ENCODE measurements at regions not wholly inside any gene's neighbourhood (a gene's known extent, or its start where the extent isn't known, plus 50 kb on each side); places are given as distances from the start of the nearest gene placed in this dataset.
A peak's percentile ranks its signal among the peaks of the same experiment; 100 is the strongest.
"Not testable (repeated sequence)": the region's sequence is repeated elsewhere in the genome, so short reads cannot be mapped to it uniquely, and the experiment has no call there.

GRCh38 chr12:59517522-59517921, 78.3 kb upstream of the SLC16A7 start:
- no peak for DNase-seq (ENCODE audit: low spot score)

GRCh38 chr12:59500915-59501314, 94.9 kb upstream of the SLC16A7 start:
- no peak for DNase-seq (ENCODE audit: low spot score)

- DNase-seq (ENCODE audit: low spot score) = no peak
These were observed 95.5 kb upstream of the SLC16A7 start for GRCh38 chr12:59500335-59500734.

GRCh38 chr12:59499774-59500173, 96.1 kb upstream of the SLC16A7 start:
- DNase-seq (ENCODE audit: low spot score) = no peak

- no peak for DNase-seq (ENCODE audit: low spot score)
These were observed 101.2 kb upstream of the SLC16A7 start for GRCh38 chr12:59494617-59495016.

- no peak for DNase-seq (ENCODE audit: low spot score)
These were observed 104.0 kb upstream of the SLC16A7 start for GRCh38 chr12:59491877-59492276.

GRCh38 chr12:59486827-59487226, 109.0 kb upstream of the SLC16A7 start:
- no peak for DNase-seq (ENCODE audit: low spot score)

- no peak for DNase-seq (ENCODE audit: low spot score)
These were observed 111.3 kb upstream of the SLC16A7 start for GRCh38 chr12:59484575-59484974.

- not testable (repeated sequence) for DNase-seq (ENCODE audit: low spot score)
These were observed 121.6 kb upstream of the SLC16A7 start for GRCh38 chr12:59474236-59474635.

- no peak for DNase-seq (ENCODE audit: low spot score)
These were observed 123.6 kb upstream of the SLC16A7 start for GRCh38 chr12:59472273-59472672.

GRCh38 chr12:59459966-59460660, 135.7 kb upstream of the SLC16A7 start:
- peak; percentile 0 for DNase-seq (ENCODE audit: low spot score)

GRCh38 chr12:59453475-59453874, 142.4 kb upstream of the SLC16A7 start:
- no peak for DNase-seq (ENCODE audit: low spot score)

- DNase-seq (ENCODE audit: low spot score) = peak; percentile 6
These were observed 143.1 kb upstream of the SLC16A7 start for GRCh38 chr12:59452746-59453145.

GRCh38 chr12:59452259-59452658, 143.6 kb upstream of the SLC16A7 start:
- DNase-seq (ENCODE audit: low spot score) = peak; percentile 26

- DNase-seq (ENCODE audit: low spot score) = no peak
These were observed 149.7 kb upstream of the SLC16A7 start for GRCh38 chr12:59446116-59446515.

GRCh38 chr12:59444932-59445331, 150.9 kb upstream of the SLC16A7 start:
- DNase-seq (ENCODE audit: low spot score) = no peak

GRCh38 chr12:59432057-59432456, 163.8 kb upstream of the SLC16A7 start:
- DNase-seq (ENCODE audit: low spot score) = no peak

GRCh38 chr12:59431266-59431665, 164.6 kb upstream of the SLC16A7 start:
- no peak for DNase-seq (ENCODE audit: low spot score)

- DNase-seq (ENCODE audit: low spot score) = no peak
These were observed 166.1 kb upstream of the SLC16A7 start for GRCh38 chr12:59429766-59430165.

- no peak for DNase-seq (ENCODE audit: low spot score)
These were observed 170.0 kb upstream of the SLC16A7 start for GRCh38 chr12:59425798-59426197.

GRCh38 chr12:59424666-59425065, 171.2 kb upstream of the SLC16A7 start:
- not testable (repeated sequence) for DNase-seq (ENCODE audit: low spot score)

GRCh38 chr12:59414051-59414450, 181.8 kb upstream of the SLC16A7 start:
- DNase-seq (ENCODE audit: low spot score) = no peak

GRCh38 chr12:59408431-59408830, 187.4 kb upstream of the SLC16A7 start:
- DNase-seq (ENCODE audit: low spot score) = no peak

GRCh38 chr12:59407799-59408198, 188.0 kb upstream of the SLC16A7 start:
- DNase-seq (ENCODE audit: low spot score) = no peak

Measured in hepatic stellate cell (primary cell).